Neuronal stem cell (in vitro differentiated cells): ENCODE measurements at regions not wholly inside any gene's neighbourhood (a gene's known extent, or its start where the extent isn't known, plus 50 kb on each side); places are given as distances from the start of the nearest gene placed in this dataset.

Source experiments
- DNase-seq: peaks from one replicate; pipeline ENCODE4 v3.0.0-alpha.2; 2013; ENCODE audit warnings: low spot score
- H2AFZ ChIP-seq: one replicate; pipeline ENCODE4 v1.6.1; 2013; ENCODE audit warnings: mild to moderate bottlenecking, low read length, inconsistent platforms
- H2AK5ac ChIP-seq: 2 replicates; pipeline ENCODE4 v1.6.1; 2013; ENCODE audit warnings: low read depth, mild to moderate bottlenecking, inconsistent platforms, low read length, moderate library complexity, mixed read lengths
- H2BK120ac ChIP-seq: 2 replicates; pipeline ENCODE4 v1.6.1; 2013; ENCODE audit warnings: low read depth, mild to moderate bottlenecking, inconsistent platforms, low read length, moderate library complexity, mixed read lengths
- H2BK12ac ChIP-seq: one replicate; pipeline ENCODE4 v1.6.1; 2013; ENCODE audit warnings: low read length, inconsistent platforms
- H2BK15ac ChIP-seq: 2 replicates; pipeline ENCODE4 v1.6.1; 2013; ENCODE audit warnings: mild to moderate bottlenecking, low read length, inconsistent platforms, mixed read lengths
- H2BK5ac ChIP-seq: one replicate; pipeline ENCODE4 v1.6.1; 2013; ENCODE audit warnings: inconsistent platforms, mild to moderate bottlenecking, low read length, moderate library complexity
- H3K14ac ChIP-seq: one replicate; pipeline ENCODE4 v1.6.1; 2013; ENCODE audit warnings: low read length, inconsistent platforms
- H3K18ac ChIP-seq: 2 replicates; pipeline ENCODE4 v1.6.1; 2013; ENCODE audit warnings: low read length, inconsistent platforms
- H3K23ac ChIP-seq: 2 replicates; pipeline ENCODE4 v1.6.1; 2013; ENCODE audit warnings: low read depth, mild to moderate bottlenecking, mixed read lengths, low read length, inconsistent platforms; ENCODE audit not compliant: poor library complexity
- H3K27ac ChIP-seq: replicated peaks from 3 replicates; pipeline ENCODE4 v1.5.1; 2013; ENCODE audit warnings: low read length, inconsistent platforms
- H3K27me3 ChIP-seq, 3 experiments: 2 replicates each; pipeline ENCODE4 v1.6.1; 2013; ENCODE audit warnings: low read length in 3 of 3, mild to moderate bottlenecking in 2 of 3, inconsistent platforms in 1 of 3, low read depth in 1 of 3, mixed read lengths in 1 of 3, moderate library complexity in 1 of 3; ENCODE audit not compliant: control insufficient read depth in 3 of 3, insufficient read depth in 3 of 3
- H3K36me3 ChIP-seq, 2 donors: replicated peaks in 1 of 2; 2 replicates each; pipeline ENCODE4 v1.6.1; 2013; ENCODE audit warnings: low read length in 2 of 2; ENCODE audit not compliant: control insufficient read depth in 2 of 2, insufficient read depth in 2 of 2
- H3K4ac ChIP-seq: 2 replicates; pipeline ENCODE4 v1.6.1; 2013; ENCODE audit warnings: inconsistent platforms, mild to moderate bottlenecking, low read length, moderate library complexity
- H3K4me1 ChIP-seq, 2 donors: 1 replicate in 1 of 2; 2 replicates in 1 of 2; pipeline ENCODE4 v1.6.1; 2013; ENCODE audit warnings: low read length in 2 of 2, low read depth in 1 of 2; ENCODE audit not compliant: control insufficient read depth in 2 of 2, insufficient read depth in 1 of 2
- H3K4me2 ChIP-seq: one replicate; pipeline ENCODE4 v1.6.1; 2013; ENCODE audit warnings: mild to moderate bottlenecking, low read length, inconsistent platforms; ENCODE audit not compliant: insufficient read depth, poor library complexity, severe bottlenecking
- H3K4me3 ChIP-seq, 2 donors: 2 replicates each; pipeline ENCODE4 v1.5.1; 2013; ENCODE audit warnings: low read length in 2 of 2, mild to moderate bottlenecking in 2 of 2, inconsistent platforms in 1 of 2, moderate library complexity in 1 of 2
- H3K79me1 ChIP-seq: one replicate; pipeline ENCODE4 v1.6.1; 2013; ENCODE audit warnings: low read depth, mild to moderate bottlenecking, inconsistent platforms, low read length, moderate library complexity
- H3K9ac ChIP-seq: one replicate; pipeline ENCODE4 v1.6.1; 2013; ENCODE audit warnings: mild to moderate bottlenecking, low read depth, low read length, inconsistent platforms; ENCODE audit not compliant: poor library complexity
- H3K9me3 ChIP-seq, 2 donors: replicated peaks in 1 of 2; 2 replicates each; pipeline versions ENCODE3 to v1.6.1; 2013; ENCODE audit warnings: low read length in 2 of 2, mild to moderate bottlenecking in 2 of 2, inconsistent platforms in 1 of 2, low read depth in 1 of 2, mixed read lengths in 1 of 2, moderate library complexity in 1 of 2; ENCODE audit not compliant: control insufficient read depth in 2 of 2, insufficient read depth in 1 of 2
- H4K8ac ChIP-seq: one replicate; pipeline ENCODE4 v1.6.1; 2013; ENCODE audit warnings: low read depth, mild to moderate bottlenecking, inconsistent platforms, low read length, moderate library complexity
- H4K91ac ChIP-seq: one replicate; pipeline ENCODE4 v1.6.1; 2013; ENCODE audit warnings: low read length, low read depth, mild to moderate bottlenecking, inconsistent platforms; ENCODE audit not compliant: poor library complexity
- WGBS, 2 donors: extraction: QIAGEN DNeasy Blood & Tissue Kit; methylation state at CpG; one replicate each; pipeline ENCODE4 v1.1.7; 2013; ENCODE audit warnings: missing lambda C conversion rate in 2 of 2, mixed read lengths in 1 of 2; ENCODE audit not compliant: insufficient read length in 2 of 2, insufficient replicate concordance in 1 of 2; ENCODE audit errors: extremely low coverage in 2 of 2; 5-methylcytosine and 5-hydroxymethylcytosine counted together

DNA sequence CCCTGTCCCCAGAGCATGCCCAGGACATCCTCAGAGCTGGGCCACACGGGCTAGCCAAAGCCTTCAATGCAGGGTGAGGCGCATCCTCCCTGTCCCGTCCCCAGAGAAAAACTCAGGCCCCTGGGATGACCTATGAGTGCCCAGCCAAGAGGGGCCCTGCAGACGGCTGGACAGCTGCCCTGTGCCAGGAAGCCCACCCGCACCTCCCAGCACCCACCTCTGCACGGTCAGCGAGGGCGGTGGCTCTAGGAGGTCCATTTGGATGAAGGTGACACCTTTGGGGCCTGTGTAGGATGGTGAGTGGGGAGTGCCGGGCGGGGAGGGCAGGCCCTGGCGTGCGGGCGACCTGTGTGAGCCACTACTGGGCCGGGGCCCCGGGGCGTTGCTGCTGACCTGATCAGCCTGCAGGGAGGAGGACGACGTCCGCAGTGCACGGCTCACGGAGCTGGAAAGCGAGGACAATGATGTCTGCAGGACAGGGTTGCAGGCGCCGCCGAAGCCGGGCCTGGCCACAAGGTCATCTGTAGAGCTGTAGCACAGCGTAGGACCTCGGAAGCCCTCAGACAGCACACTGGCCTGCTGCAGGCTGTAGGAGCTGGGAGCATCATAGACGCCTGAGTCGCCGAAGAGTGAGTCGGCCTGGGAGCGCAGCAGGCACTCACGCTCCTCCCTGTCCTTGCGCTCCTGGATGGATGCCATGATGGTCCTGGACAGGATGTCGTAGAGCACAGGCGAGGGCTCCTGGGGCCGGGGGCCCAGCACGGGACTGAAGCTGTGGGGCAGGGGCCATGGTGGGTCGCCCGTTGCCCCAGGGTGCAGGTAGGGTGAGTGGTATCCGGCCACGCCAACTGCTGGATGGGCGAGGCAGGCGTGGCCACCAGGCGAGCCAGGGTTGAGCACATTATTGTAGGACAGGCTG lies 180.5 kb downstream of the IGLL1 start:
- Histone ChIP-seq H2BK12ac (peak overlapping the region; percentile 63), H3K4me1 (peaks cover 0 to 4% of the 10 kb centered on the region in 2 donors), H3K18ac (no peak overlapping the region), H3K14ac (peak overlapping the region; percentile 21), H4K91ac (no peak overlapping the region), H2BK15ac (no peak overlapping the region), H2AK5ac (no peak overlapping the region), H3K36me3 (no peaks in the 10 kb centered on the region), H3K23ac (no peak overlapping the region), H2BK5ac (peak overlapping the region; percentile 5), H3K9ac (peak overlapping the region; percentile 50), H3K4me2 (no peak overlapping the region), H3K4ac (peak overlapping the region; percentile 37), H4K8ac (no peak overlapping the region), H3K27me3 (no peaks in the 10 kb centered on the region), H3K4me3 (no peak overlapping the region), H2BK120ac (no peak overlapping the region), H2AFZ (no peak overlapping the region), H3K79me1 (no peaks in the 10 kb centered on the region), H3K9me3 (no peaks in the 10 kb centered on the region), H3K27ac (no peak overlapping the region)
- WGBS, 2 donors = no CpG with 5 or more reads among the region's 46 CpGs
- DNase-seq = no peak

DNA sequence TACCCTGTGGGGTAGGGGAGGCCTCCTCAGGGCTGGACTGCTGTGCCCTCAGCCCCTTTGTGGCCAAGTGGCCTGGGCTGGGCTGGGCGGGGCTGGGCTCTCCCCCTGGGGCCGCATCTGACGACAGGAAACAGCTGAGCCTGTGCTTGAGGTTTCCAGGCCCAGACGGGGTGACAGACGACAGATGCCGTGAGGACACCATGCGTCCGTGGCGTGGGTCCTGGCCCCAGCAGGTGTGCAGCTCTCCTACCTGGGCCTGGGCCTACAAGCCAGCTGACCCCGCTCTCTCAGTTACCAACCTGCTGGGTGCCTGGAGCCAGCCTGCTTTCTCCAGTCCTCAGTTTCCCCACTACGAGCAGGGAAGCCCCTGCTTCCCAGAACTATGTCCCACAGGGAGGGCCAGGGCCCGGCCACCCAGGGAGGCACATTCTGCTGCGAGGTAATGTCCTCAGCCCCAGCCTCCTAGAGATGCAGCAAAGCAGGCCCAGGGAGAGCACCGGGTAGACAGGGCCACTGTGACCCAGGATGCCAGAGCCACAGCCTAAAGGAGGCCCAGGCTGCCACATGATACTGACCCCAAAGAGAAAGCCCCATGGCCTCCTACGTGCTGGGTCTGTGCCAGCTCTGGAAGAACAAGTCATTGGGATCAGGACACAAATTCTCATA lies 181.3 kb downstream of the IGLL1 start:
- Histone ChIP-seq H3K4me1 (peaks cover 0 to 4% of the 10 kb centered on the region in 2 donors), H2BK12ac (peak overlapping the region; percentile 41), H2AFZ (no peak overlapping the region), H3K18ac (peak overlapping the region; percentile 48), H3K79me1 (no peaks in the 10 kb centered on the region), H4K91ac (no peak overlapping the region), H3K27ac (no peak overlapping the region), H3K23ac (no peak overlapping the region), H3K4me3 (no peak overlapping the region), H3K36me3 (no peaks in the 10 kb centered on the region), H4K8ac (peak overlapping the region; percentile 43), H2BK120ac (no peak overlapping the region), H2BK5ac (no peak overlapping the region), H3K9me3 (no peaks in the 10 kb centered on the region), H2BK15ac (no peak overlapping the region), H3K4me2 (no peak overlapping the region), H3K4ac (no peak overlapping the region), H3K14ac (no peak overlapping the region), H3K9ac (no peak overlapping the region), H2AK5ac (no peak overlapping the region), H3K27me3 (no peaks in the 10 kb centered on the region)
- WGBS, 2 donors = no CpG with 5 or more reads among the region's 15 CpGs
- DNase-seq = no peak

GRCh38 chr22:23397613-23398567 lies 182.2 kb downstream of the IGLL1 start:
- Histone ChIP-seq H3K36me3 (no peaks in the 10 kb centered on the region), H3K23ac (no peak overlapping the region), H2BK5ac (no peak overlapping the region), H2AK5ac (peak overlapping the region; percentile 81), H3K14ac (peak overlapping the region; percentile 71), H3K9me3 (no peaks in the 10 kb centered on the region), H4K8ac (no peak overlapping the region), H2AFZ (no peak overlapping the region), H3K18ac (peak overlapping the region; percentile 64), H3K4ac (peak overlapping the region; percentile 89), H3K79me1 (no peaks in the 10 kb centered on the region), H2BK120ac (no peak overlapping the region), H3K4me3 (no peak overlapping the region), H2BK15ac (peak overlapping the region; percentile 75), H3K4me1 (peaks cover 0 to 2% of the 10 kb centered on the region in 2 donors), H3K4me2 (no peak overlapping the region), H3K27me3 (no peaks in the 10 kb centered on the region), H3K9ac (no peak overlapping the region), H2BK12ac (peak overlapping the region; percentile 58), H4K91ac (no peak overlapping the region), H3K27ac (no peak overlapping the region)
- no peak for DNase-seq
- no CpG with 5 or more reads among the region's 29 CpGs for WGBS, 2 donors
